H9 (cell line): ENCODE measurements at regions not wholly inside any gene's neighbourhood (a gene's known extent, or its start where the extent isn't known, plus 50 kb on each side); places are given as distances from the start of the nearest gene placed in this dataset.

Experiments
- DNase-seq: peaks from one replicate; pipeline ENCODE4 v3.0.0-alpha.2; 2017
- H2AFZ ChIP-seq: one replicate; pipeline ENCODE4 v1.6.1; 2013; ENCODE audit warnings: mild to moderate bottlenecking, low read length, control low read depth, moderate library complexity
- H2AK5ac ChIP-seq: 2 replicates; pipeline ENCODE4 v1.6.1; 2013; ENCODE audit warnings: low read length, control low read depth, mixed read lengths; ENCODE audit not compliant: insufficient read length
- H2BK120ac ChIP-seq: one replicate; pipeline ENCODE4 v1.6.1; 2013; ENCODE audit warnings: low read depth, mild to moderate bottlenecking, low read length, control low read depth, inconsistent platforms; ENCODE audit not compliant: poor library complexity, severe bottlenecking
- H2BK12ac ChIP-seq: 2 replicates; pipeline ENCODE4 v1.6.1; 2013; ENCODE audit warnings: low read length, control low read depth, mixed read lengths, low read depth; ENCODE audit not compliant: insufficient read length
- H2BK15ac ChIP-seq: 2 replicates; pipeline ENCODE4 v1.6.1; 2013; ENCODE audit warnings: low read depth, low read length, control low read depth
- H2BK20ac ChIP-seq: one replicate; pipeline ENCODE4 v1.6.1; 2013; ENCODE audit warnings: low read depth, mild to moderate bottlenecking, low read length, control low read depth, inconsistent platforms; ENCODE audit not compliant: poor library complexity, severe bottlenecking
- H2BK5ac ChIP-seq: 2 replicates; pipeline ENCODE4 v1.6.1; 2013; ENCODE audit warnings: low read length, control low read depth, mixed read lengths; ENCODE audit not compliant: insufficient read length
- H3K14ac ChIP-seq: 2 replicates; pipeline ENCODE4 v1.6.1; 2013; ENCODE audit warnings: low read length, control low read depth; ENCODE audit not compliant: insufficient read depth
- H3K18ac ChIP-seq: 2 replicates; pipeline ENCODE4 v1.6.1; 2013; ENCODE audit warnings: low read depth, mild to moderate bottlenecking, mixed read lengths, low read length, control low read depth; ENCODE audit not compliant: insufficient read length
- H3K23ac ChIP-seq: 2 replicates; pipeline ENCODE4 v1.6.1; 2013; ENCODE audit warnings: low read length, control low read depth, mixed read lengths, low read depth; ENCODE audit not compliant: insufficient read length
- H3K23me2 ChIP-seq: 2 replicates; pipeline ENCODE4 v1.6.1; 2013; ENCODE audit warnings: low read depth, mild to moderate bottlenecking, mixed read lengths, low read length, control low read depth; ENCODE audit not compliant: insufficient read length, poor library complexity, severe bottlenecking
- H3K27ac ChIP-seq: 2 replicates; pipeline ENCODE4 v1.5.1; 2013; ENCODE audit warnings: low read length, control low read depth, mixed read lengths, low read depth; ENCODE audit not compliant: insufficient read length
- H3K27me3 ChIP-seq: 2 replicates; pipeline ENCODE4 v1.6.1; 2013; ENCODE audit warnings: low read length, control low read depth, inconsistent platforms; ENCODE audit not compliant: insufficient read depth
- H3K4ac ChIP-seq: 2 replicates; pipeline ENCODE4 v1.6.1; 2013; ENCODE audit warnings: low read depth, mild to moderate bottlenecking, control low read depth, inconsistent platforms, low read length, moderate library complexity
- H3K4me1 ChIP-seq: 2 replicates; pipeline ENCODE4 v1.6.1; 2013; ENCODE audit warnings: low read length, control low read depth, inconsistent platforms; ENCODE audit not compliant: insufficient read depth
- H3K4me2 ChIP-seq: 2 replicates; pipeline ENCODE4 v1.6.1; 2013; ENCODE audit warnings: low read length, control low read depth, mixed read lengths; ENCODE audit not compliant: insufficient read length, insufficient read depth
- H3K56ac ChIP-seq: 2 replicates; pipeline ENCODE4 v1.6.1; 2013; ENCODE audit warnings: low read depth, mild to moderate bottlenecking, mixed read lengths, low read length, control low read depth; ENCODE audit not compliant: insufficient read length
- H3K79me1 ChIP-seq: 2 replicates; pipeline ENCODE4 v1.6.1; 2013; ENCODE audit warnings: low read depth, mild to moderate bottlenecking, moderate library complexity, low read length, control low read depth, inconsistent platforms; ENCODE audit not compliant: insufficient read depth, poor library complexity, severe bottlenecking
- H3K79me2 ChIP-seq: 2 replicates; pipeline ENCODE4 v1.6.1; 2013; ENCODE audit warnings: low read length, control low read depth, inconsistent platforms; ENCODE audit not compliant: insufficient read depth
- H3K9ac ChIP-seq: 2 replicates; pipeline ENCODE4 v1.6.1; 2013; ENCODE audit warnings: low read length, control low read depth, mixed read lengths; ENCODE audit not compliant: insufficient read length; ENCODE audit errors: extremely low read depth
- H3K9me3 ChIP-seq: one replicate; pipeline ENCODE4 v1.6.1; 2013; ENCODE audit warnings: low read depth, low read length, inconsistent platforms; ENCODE audit not compliant: control insufficient read depth
- H3T11ph ChIP-seq: one replicate; pipeline ENCODE4 v1.6.1; 2013; ENCODE audit warnings: mild to moderate bottlenecking, low read length, control low read depth, inconsistent platforms
- H4K20me1 ChIP-seq: one replicate; pipeline ENCODE4 v1.6.1; 2013; ENCODE audit not compliant: control insufficient read depth, insufficient read length, insufficient read depth
- H4K5ac ChIP-seq: 2 replicates; pipeline ENCODE4 v1.6.1; 2013; ENCODE audit warnings: low read depth, mild to moderate bottlenecking, mixed read lengths, low read length, control low read depth; ENCODE audit not compliant: insufficient read length
- H4K8ac ChIP-seq: replicated peaks from 2 replicates; pipeline ENCODE4 v1.6.1; 2013; ENCODE audit warnings: low read length, control low read depth, mixed read lengths, low read depth; ENCODE audit not compliant: insufficient read length
- H4K91ac ChIP-seq: 2 replicates; pipeline ENCODE4 v1.6.1; 2013; ENCODE audit warnings: low read depth, mild to moderate bottlenecking, moderate library complexity, mixed read lengths, low read length, control low read depth; ENCODE audit not compliant: insufficient read length
- H3K27ac Mint-ChIP-seq, 3 experiments: 2 replicates in 2 of 3; 3 replicates in 1 of 3; pipeline ENCODE4 v1.8.0; 2020 to 2021; ENCODE audit warnings: mixed read lengths in 3 of 3, mild to moderate bottlenecking in 1 of 3, moderate library complexity in 1 of 3
- H3K27me3 Mint-ChIP-seq: 2 replicates; pipeline ENCODE4 v1.8.0; 2021; ENCODE audit warnings: low read depth, mild to moderate bottlenecking, moderate library complexity, mixed read lengths
- H3K36me3 Mint-ChIP-seq, 3 experiments: 2 replicates in 2 of 3; 3 replicates in 1 of 3; pipeline ENCODE4 v1.8.0; 2020 to 2021; ENCODE audit warnings: low read depth in 3 of 3, mixed read lengths in 3 of 3; ENCODE audit not compliant: insufficient read depth in 1 of 3
- H3K4me1 Mint-ChIP-seq, 2 experiments: 2 replicates each; pipeline ENCODE4 v1.8.0; 2020; ENCODE audit warnings: mixed read lengths in 2 of 2
- H3K4me3 Mint-ChIP-seq, 2 experiments: 2 replicates in 1 of 2; 3 replicates in 1 of 2; pipeline ENCODE4 v1.8.0; 2020 to 2021; ENCODE audit warnings: mild to moderate bottlenecking in 2 of 2, mixed read lengths in 2 of 2, moderate library complexity in 1 of 2
- H3K9me3 Mint-ChIP-seq, 2 experiments: 2 replicates in 1 of 2; 3 replicates in 1 of 2; pipeline ENCODE4 v1.8.0; 2020; ENCODE audit warnings: mild to moderate bottlenecking in 2 of 2, mixed read lengths in 2 of 2, moderate library complexity in 1 of 2
- CTCF ChIP-seq: fragments of 200-600 bp; sonication (generic); conservative IDR thresholded peaks from 3 replicates; pipeline ENCODE4 v1.8.0; 2021; ENCODE audit warnings: antibody characterized with exemption, mild to moderate bottlenecking
- WGBS: extraction: QIAGEN DNeasy Blood & Tissue Kit; methylation state at CpG from one replicate; pipeline ENCODE4 v1.1.7; 2013; ENCODE audit warnings: missing lambda C conversion rate, low lambda C conversion rate, mixed read lengths; ENCODE audit not compliant: insufficient read length; ENCODE audit errors: extremely low coverage; 5-methylcytosine and 5-hydroxymethylcytosine counted together

GRCh38 chr15:97861529-97862260, 98.8 kb upstream of the ARRDC4 start:
- no peaks in the 10 kb centered on the region for H4K20me1 ChIP-seq
- H3K4ac ChIP-seq: no peak overlapping the region
- no peak overlapping the region for H3K18ac ChIP-seq
- H2BK15ac ChIP-seq: no peak overlapping the region
- H3K23ac ChIP-seq: no peak overlapping the region
- H3K23me2 ChIP-seq: no peaks in the 10 kb centered on the region
- no peak overlapping the region for H3K9ac ChIP-seq
- no peak overlapping the region for H3K27ac Mint-ChIP-seq
- H2BK120ac ChIP-seq: no peak overlapping the region
- H3K9me3 Mint-ChIP-seq: peaks cover 3% of the 10 kb centered on the region in 2 experiments; a peak in 4 of 5 replicates
- H3K27me3 Mint-ChIP-seq: no peaks in the 10 kb centered on the region
- H3K14ac ChIP-seq: no peak overlapping the region
- no peak overlapping the region for H3K4me2 ChIP-seq
- no peak overlapping the region for H4K5ac ChIP-seq
- no peaks in the 10 kb centered on the region for H3K27me3 ChIP-seq
- no peak overlapping the region for H3K4me3 Mint-ChIP-seq
- no CpG with 5 or more reads among the region's 2 CpGs for WGBS
- H3K36me3 Mint-ChIP-seq: no peaks in the 10 kb centered on the region; a peak in 1 of 7 replicates
- no peak for TF ChIP-seq CTCF
- no peak overlapping the region for H2BK20ac ChIP-seq
- no peaks in the 10 kb centered on the region for H3K79me1 ChIP-seq
- H3K4me1 Mint-ChIP-seq: no peaks in the 10 kb centered on the region
- H3K4me1 ChIP-seq: no peaks in the 10 kb centered on the region
- H2BK12ac ChIP-seq: no peak overlapping the region
- no peak overlapping the region for H3K27ac ChIP-seq
- no peak overlapping the region for H2AK5ac ChIP-seq
- no peaks in the 10 kb centered on the region for H3K79me2 ChIP-seq
- no peak overlapping the region for H3K56ac ChIP-seq
- H4K8ac ChIP-seq: no peak overlapping the region
- H2AFZ ChIP-seq: no peak overlapping the region
- H2BK5ac ChIP-seq: no peak overlapping the region
- DNase-seq: no peak
- no peak overlapping the region for H4K91ac ChIP-seq
- H3T11ph ChIP-seq: no peak overlapping the region
- no peaks in the 10 kb centered on the region for H3K9me3 ChIP-seq
